HEK293 (cell line): ENCODE measurements at regions not wholly inside any gene's neighbourhood (a gene's known extent, or its start where the extent isn't known, plus 50 kb on each side); places are given as distances from the start of the nearest gene placed in this dataset.

Experiments used
- CTCF ChIP-seq: fragments of 450-650 bp; formaldehyde crosslinking; IDR thresholded peaks from 2 replicates; pipeline ENCODE4 v1.5.1; 2016; ENCODE audit warnings: missing biosample characterization, missing genetic modification characterization
- GLIS2 ChIP-seq: fragments of 450-650 bp; formaldehyde crosslinking; IDR thresholded peaks from 2 replicates; pipeline ENCODE4 v1.5.1; 2016; ENCODE audit warnings: missing biosample characterization, missing genetic modification characterization
- PRDM10 ChIP-seq: fragments of 450-650 bp; formaldehyde crosslinking; IDR thresholded peaks from 2 replicates; pipeline ENCODE4 v1.5.1; 2016; ENCODE audit warnings: missing biosample characterization, missing genetic modification characterization
- ZEB2 ChIP-seq: fragments of 450-650 bp; formaldehyde crosslinking; IDR thresholded peaks from 2 replicates; pipeline ENCODE4 v1.5.1; 2016; ENCODE audit warnings: missing biosample characterization, missing genetic modification characterization
- ZFP3 ChIP-seq: fragments of 450-650 bp; formaldehyde crosslinking; IDR thresholded peaks from 2 replicates; pipeline ENCODE4 v1.5.1; 2016; ENCODE audit warnings: low read depth, missing biosample characterization, missing genetic modification characterization
- ZNF24 ChIP-seq: fragments of 450-650 bp; formaldehyde crosslinking; IDR thresholded peaks from 2 replicates; pipeline ENCODE4 v1.5.1; 2016; ENCODE audit warnings: missing biosample characterization, missing genetic modification characterization
- ZNF394 ChIP-seq: fragments of 450-650 bp; formaldehyde crosslinking; IDR thresholded peaks from 2 replicates; pipeline ENCODE4 v1.5.1; 2016; ENCODE audit warnings: missing biosample characterization, missing genetic modification characterization, mild to moderate bottlenecking, moderate library complexity, borderline replicate concordance
- ZNF658 ChIP-seq: fragments of 450-650 bp; formaldehyde crosslinking; IDR thresholded peaks from 2 replicates; pipeline ENCODE4; 2016; ENCODE audit warnings: missing biosample characterization, missing genetic modification characterization
- ZNF785 ChIP-seq: fragments of 450-650 bp; formaldehyde crosslinking; IDR thresholded peaks from 2 replicates; pipeline ENCODE4 v1.5.1; 2016; ENCODE audit warnings: missing biosample characterization, missing genetic modification characterization
- ZSCAN18 ChIP-seq: fragments of 450-650 bp; formaldehyde crosslinking; IDR thresholded peaks from 2 replicates; pipeline ENCODE4 v1.5.1; 2016; ENCODE audit warnings: missing biosample characterization, missing genetic modification characterization
- TF ChIP-seq, protein P1 (sequence below): fragments of 450-650 bp; formaldehyde crosslinking; IDR thresholded peaks from 2 replicates; pipeline ENCODE4 v1.5.1; 2016; ENCODE audit warnings: missing biosample characterization, missing genetic modification characterization
- TF ChIP-seq, protein P2 (sequence below): fragments of 450-650 bp; formaldehyde crosslinking; IDR thresholded peaks from 2 replicates; pipeline ENCODE4 v1.5.1; 2016; ENCODE audit warnings: missing biosample characterization, missing genetic modification characterization

DNA sequence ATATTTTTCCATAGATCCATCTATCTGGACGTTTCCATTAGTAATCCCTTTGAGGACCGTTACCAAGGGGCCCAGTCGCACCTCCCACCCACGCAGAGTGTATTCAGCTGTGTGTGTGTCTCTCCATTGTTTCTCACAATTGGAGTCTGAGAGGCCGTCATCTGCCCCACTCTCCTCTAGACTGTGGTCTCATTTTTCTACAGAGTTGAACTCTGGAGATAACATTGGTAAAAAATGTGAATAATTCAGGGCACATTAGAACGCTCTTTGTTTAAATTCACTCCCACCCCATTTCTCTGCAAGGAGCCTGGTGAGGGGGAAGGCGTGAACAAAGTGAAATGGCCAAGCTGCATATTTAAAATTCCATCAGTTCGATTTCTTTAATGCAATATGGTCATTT is 333.1 kb upstream of the MAF start:
- TF ChIP-seq ZNF658 (tag by site-specific recombination) (no peak), CTCF (no peak), GLIS2 (no peak), PRDM10 (tag by site-specific recombination) (no peak), ZNF394 (tag by site-specific recombination) (no peak), ZNF785 (no peak), ZEB2 (tag by site-specific recombination) (no peak), ZNF24 (tag by site-specific recombination) (no peak), ZFP3 (tag by site-specific recombination) (no peak), ZSCAN18 (tag by site-specific recombination) (no peak)
- TF ChIP-seq, protein P1, sequence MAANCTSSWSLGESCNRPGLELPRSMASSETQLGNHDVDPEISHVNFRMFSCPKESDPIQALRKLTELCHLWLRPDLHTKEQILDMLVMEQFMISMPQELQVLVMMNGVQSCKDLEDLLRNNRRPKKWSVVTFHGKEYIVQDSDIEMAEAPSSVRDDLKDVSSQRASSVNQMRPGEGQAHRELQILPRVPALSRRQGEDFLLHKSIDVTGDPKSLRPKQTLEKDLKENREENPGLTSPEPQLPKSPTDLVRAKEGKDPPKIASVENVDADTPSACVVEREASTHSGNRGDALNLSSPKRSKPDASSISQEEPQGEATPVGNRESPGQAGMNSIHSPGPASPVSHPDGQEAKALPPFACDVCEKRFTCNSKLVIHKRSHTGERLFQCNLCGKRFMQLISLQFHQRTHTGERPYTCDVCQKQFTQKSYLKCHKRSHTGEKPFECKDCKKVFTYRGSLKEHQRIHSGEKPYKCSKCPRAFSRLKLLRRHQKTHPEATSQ (tag by site-specific recombination) = no peak
- TF ChIP-seq, protein P2, sequence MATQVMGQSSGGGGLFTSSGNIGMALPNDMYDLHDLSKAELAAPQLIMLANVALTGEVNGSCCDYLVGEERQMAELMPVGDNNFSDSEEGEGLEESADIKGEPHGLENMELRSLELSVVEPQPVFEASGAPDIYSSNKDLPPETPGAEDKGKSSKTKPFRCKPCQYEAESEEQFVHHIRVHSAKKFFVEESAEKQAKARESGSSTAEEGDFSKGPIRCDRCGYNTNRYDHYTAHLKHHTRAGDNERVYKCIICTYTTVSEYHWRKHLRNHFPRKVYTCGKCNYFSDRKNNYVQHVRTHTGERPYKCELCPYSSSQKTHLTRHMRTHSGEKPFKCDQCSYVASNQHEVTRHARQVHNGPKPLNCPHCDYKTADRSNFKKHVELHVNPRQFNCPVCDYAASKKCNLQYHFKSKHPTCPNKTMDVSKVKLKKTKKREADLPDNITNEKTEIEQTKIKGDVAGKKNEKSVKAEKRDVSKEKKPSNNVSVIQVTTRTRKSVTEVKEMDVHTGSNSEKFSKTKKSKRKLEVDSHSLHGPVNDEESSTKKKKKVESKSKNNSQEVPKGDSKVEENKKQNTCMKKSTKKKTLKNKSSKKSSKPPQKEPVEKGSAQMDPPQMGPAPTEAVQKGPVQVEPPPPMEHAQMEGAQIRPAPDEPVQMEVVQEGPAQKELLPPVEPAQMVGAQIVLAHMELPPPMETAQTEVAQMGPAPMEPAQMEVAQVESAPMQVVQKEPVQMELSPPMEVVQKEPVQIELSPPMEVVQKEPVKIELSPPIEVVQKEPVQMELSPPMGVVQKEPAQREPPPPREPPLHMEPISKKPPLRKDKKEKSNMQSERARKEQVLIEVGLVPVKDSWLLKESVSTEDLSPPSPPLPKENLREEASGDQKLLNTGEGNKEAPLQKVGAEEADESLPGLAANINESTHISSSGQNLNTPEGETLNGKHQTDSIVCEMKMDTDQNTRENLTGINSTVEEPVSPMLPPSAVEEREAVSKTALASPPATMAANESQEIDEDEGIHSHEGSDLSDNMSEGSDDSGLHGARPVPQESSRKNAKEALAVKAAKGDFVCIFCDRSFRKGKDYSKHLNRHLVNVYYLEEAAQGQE (tag by site-specific recombination) = no peak
